Thyroid gland (tissue), 4 donors: ENCODE measurements at regions not wholly inside any gene's neighbourhood (a gene's known extent, or its start where the extent isn't known, plus 50 kb on each side); places are given as distances from the start of the nearest gene placed in this dataset.

ENCODE experiments used
- CTCF ChIP-seq, 6 experiments: fragments of 200-600 bp in 3 of 6; fragments of 450-650 bp in 3 of 6; sonication (generic) in 3 of 6; IDR thresholded peaks; one replicate each; pipeline ENCODE4 v1.5.1; 2016 to 2019; ENCODE audit warnings: antibody characterized with exemption in 6 of 6, mild to moderate bottlenecking in 2 of 6, inconsistent platforms in 1 of 6, moderate library complexity in 1 of 6
- POLR2A ChIP-seq, 2 donors: fragments of 450-650 bp; IDR thresholded peaks; one replicate each; pipeline ENCODE4 v1.6.1; 2017; ENCODE audit warnings: antibody characterized with exemption in 2 of 2, mild to moderate bottlenecking in 2 of 2, moderate library complexity in 1 of 2

- TF ChIP-seq POLR2A (IDR thresholded peaks at IDR 0.05) (no peak), CTCF (IDR thresholded peaks at IDR 0.05) (no peak)
Observed at GRCh38 chr2:239609162-239609561, 208.3 kb upstream of the HDAC4 start.
